ENCODE measurements at regions not wholly inside any gene's neighbourhood (a gene's known extent, or its start where the extent isn't known, plus 50 kb on each side); places are given as distances from the start of the nearest gene placed in this dataset.

GRCh38 chr14:80269353-80269925, 58.1 kb upstream of the DIO2 start:
- no peaks in the 10 kb centered on the region for H3K27me3 ChIP-seq
- no peaks in the 10 kb centered on the region for H3K36me3 ChIP-seq
- 58 to 73% methylated on average over 4 of the region's 4 CpGs for WGBS, 2 donors
- H3K9me3 ChIP-seq = no peaks in the 10 kb centered on the region
- DNase-seq = no peak
- no peak for TF ChIP-seq POLR2AphosphoS5 (IDR thresholded peaks at IDR 0.05)
- TF ChIP-seq POLR2A (IDR thresholded peaks at IDR 0.05) = no peak
- no peak for TF ChIP-seq EP300 (IDR thresholded peaks at IDR 0.05)
- TF ChIP-seq, protein P1, sequence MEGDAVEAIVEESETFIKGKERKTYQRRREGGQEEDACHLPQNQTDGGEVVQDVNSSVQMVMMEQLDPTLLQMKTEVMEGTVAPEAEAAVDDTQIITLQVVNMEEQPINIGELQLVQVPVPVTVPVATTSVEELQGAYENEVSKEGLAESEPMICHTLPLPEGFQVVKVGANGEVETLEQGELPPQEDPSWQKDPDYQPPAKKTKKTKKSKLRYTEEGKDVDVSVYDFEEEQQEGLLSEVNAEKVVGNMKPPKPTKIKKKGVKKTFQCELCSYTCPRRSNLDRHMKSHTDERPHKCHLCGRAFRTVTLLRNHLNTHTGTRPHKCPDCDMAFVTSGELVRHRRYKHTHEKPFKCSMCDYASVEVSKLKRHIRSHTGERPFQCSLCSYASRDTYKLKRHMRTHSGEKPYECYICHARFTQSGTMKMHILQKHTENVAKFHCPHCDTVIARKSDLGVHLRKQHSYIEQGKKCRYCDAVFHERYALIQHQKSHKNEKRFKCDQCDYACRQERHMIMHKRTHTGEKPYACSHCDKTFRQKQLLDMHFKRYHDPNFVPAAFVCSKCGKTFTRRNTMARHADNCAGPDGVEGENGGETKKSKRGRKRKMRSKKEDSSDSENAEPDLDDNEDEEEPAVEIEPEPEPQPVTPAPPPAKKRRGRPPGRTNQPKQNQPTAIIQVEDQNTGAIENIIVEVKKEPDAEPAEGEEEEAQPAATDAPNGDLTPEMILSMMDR (IDR thresholded peaks at IDR 0.05) = no peak
- intact Hi-C loops (cut with DNase I) = no loop called here
- H3K27ac ChIP-seq = no peak overlapping the region
- H3K4me3 ChIP-seq = no peak overlapping the region
- H3K4me1 ChIP-seq = no peaks in the 10 kb centered on the region

DNA sequence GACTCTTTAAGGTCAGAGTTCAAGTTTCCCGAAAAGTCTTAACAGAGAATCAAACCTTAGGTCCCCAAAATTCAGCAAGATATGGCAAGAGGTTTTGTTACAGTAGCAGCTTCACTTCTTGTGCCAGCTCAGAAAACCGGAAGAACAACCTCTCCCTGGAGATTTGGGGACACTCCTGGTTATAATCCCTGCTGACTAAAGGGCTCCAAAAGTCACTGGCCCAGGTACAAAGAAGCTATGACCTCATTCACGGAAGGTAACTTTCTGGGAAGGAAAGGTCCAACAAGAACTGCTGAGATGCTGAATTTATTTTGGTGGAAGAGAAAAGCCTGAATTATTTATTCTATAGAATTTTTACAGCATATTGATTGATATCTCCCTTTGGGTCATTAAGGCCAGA, 55.6 kb upstream of the DIO2 start:
- Histone ChIP-seq H3K36me3 (no peaks in the 10 kb centered on the region), H3K27me3 (no peaks in the 10 kb centered on the region), H3K9me3 (no peaks in the 10 kb centered on the region), H3K4me3 (no peak overlapping the region), H3K4me1 (no peaks in the 10 kb centered on the region), H3K27ac (no peak overlapping the region)
- 48 to 77% methylated on average over 3 of the region's 3 CpGs for WGBS, 2 donors
- intact Hi-C loops (cut with DNase I) = no loop called here
- no peak for DNase-seq
- TF ChIP-seq, protein P1 (IDR thresholded peaks at IDR 0.05) = no peak
- no peak for TF ChIP-seq POLR2AphosphoS5 (IDR thresholded peaks at IDR 0.05)

- DNase-seq = no peak
- no peak overlapping the region for H3K27ac ChIP-seq
- H3K36me3 ChIP-seq = no peaks in the 10 kb centered on the region
- 19 to 77% methylated on average over 3 of the region's 3 CpGs for WGBS, 2 donors
- no peaks in the 10 kb centered on the region for H3K9me3 ChIP-seq
- no peaks in the 10 kb centered on the region for H3K4me1 ChIP-seq
- no peak overlapping the region for H3K4me3 ChIP-seq
- H3K27me3 ChIP-seq = no peaks in the 10 kb centered on the region
- TF ChIP-seq, protein P1 (IDR thresholded peaks at IDR 0.05) = no peak
- TF ChIP-seq POLR2AphosphoS5 (IDR thresholded peaks at IDR 0.05) = no peak
- no peak for TF ChIP-seq EP300 (IDR thresholded peaks at IDR 0.05)
- TF ChIP-seq POLR2A (IDR thresholded peaks at IDR 0.05) = no peak
- intact Hi-C loops (cut with DNase I) = no loop called here
Observed at GRCh38 chr14:80264702-80265101, 53.4 kb upstream of the DIO2 start.
